MM.1S (cell line): ENCODE measurements at regions not wholly inside any gene's neighbourhood (a gene's known extent, or its start where the extent isn't known, plus 50 kb on each side); places are given as distances from the start of the nearest gene placed in this dataset.

Source experiments
- DNase-seq: peaks from one replicate; pipeline ENCODE4 v3.0.0-alpha.2; 2015
- H2AFZ ChIP-seq: fragments of 300-600 bp; sonication (generic); 2 replicates; pipeline ENCODE4 v1.6.0; 2016; ENCODE audit warnings: antibody characterized with exemption, low read length
- H3F3A ChIP-seq: fragments of 300-600 bp; sonication (generic); 2 replicates; pipeline ENCODE4 v1.6.1; 2016; ENCODE audit warnings: mild to moderate bottlenecking, antibody characterized with exemption, low read length, moderate library complexity, mixed read lengths; ENCODE audit not compliant: insufficient read depth
- H3K27ac ChIP-seq: fragments of 300-600 bp; sonication (generic); 2 replicates; pipeline ENCODE4 v1.5.1; 2016; ENCODE audit warnings: mild to moderate bottlenecking, low read length
- H3K27me3 ChIP-seq: fragments of 300-600 bp; sonication (generic); replicated peaks from 2 replicates; pipeline ENCODE4 v1.6.0; 2016; ENCODE audit warnings: low read length; ENCODE audit not compliant: insufficient read depth
- H3K36me3 ChIP-seq: fragments of 300-600 bp; sonication (generic); replicated peaks from 2 replicates; pipeline ENCODE4 v1.6.1; 2016; ENCODE audit warnings: mild to moderate bottlenecking, low read length, mixed read lengths; ENCODE audit not compliant: insufficient read depth
- H3K4me1 ChIP-seq: fragments of 300-600 bp; sonication (generic); 2 replicates; pipeline ENCODE4 v1.6.1; 2016; ENCODE audit warnings: low read length, mixed read lengths
- H3K4me2 ChIP-seq: fragments of 300-600 bp; sonication (generic); 2 replicates; pipeline ENCODE4 v1.6.0; 2016; ENCODE audit warnings: low read depth, low read length
- H3K4me3 ChIP-seq: fragments of 300-600 bp; sonication (generic); 2 replicates; pipeline ENCODE4 v1.5.1; 2016; ENCODE audit warnings: low read length, mixed read lengths
- H3K79me2 ChIP-seq: fragments of 300-600 bp; sonication (generic); 2 replicates; pipeline ENCODE4 v1.6.1; 2016; ENCODE audit warnings: mixed run types, low read length, mixed read lengths
- H3K9ac ChIP-seq: fragments of 300-600 bp; sonication (generic); 2 replicates; pipeline ENCODE4 v1.6.1; 2016; ENCODE audit warnings: low read length, mixed read lengths
- H3K9me2 ChIP-seq: fragments of 300-600 bp; sonication (generic); replicated peaks from 2 replicates; pipeline ENCODE4 v1.6.1; 2016; ENCODE audit warnings: mild to moderate bottlenecking, low read length, mixed read lengths; ENCODE audit not compliant: insufficient read depth
- H3K9me3 ChIP-seq: fragments of 300-600 bp; sonication (generic); replicated peaks from 2 replicates; pipeline ENCODE4 v1.6.1; 2016; ENCODE audit warnings: mild to moderate bottlenecking, low read length, mixed read lengths; ENCODE audit not compliant: insufficient read depth
- H4K20me1 ChIP-seq: fragments of 300-600 bp; sonication (generic); 2 replicates; pipeline ENCODE4 v1.6.1; 2016; ENCODE audit warnings: mild to moderate bottlenecking, low read length, moderate library complexity, mixed read lengths; ENCODE audit not compliant: insufficient read depth
- EZH2 ChIP-seq: fragments of 300-600 bp; sonication (generic); optimal IDR thresholded peaks from 2 replicates; pipeline ENCODE3; 2017; ENCODE audit warnings: low read depth, mild to moderate bottlenecking, antibody characterized with exemption, low read length, mixed read lengths
- EZH2phosphoT487 ChIP-seq: fragments of 300-600 bp; sonication (generic); IDR thresholded peaks from 2 replicates; pipeline ENCODE4 v1.6.1; 2018; ENCODE audit warnings: antibody characterized with exemption, low read length
- TF ChIP-seq, protein P1 (sequence below): fragments of 300-600 bp; sonication (generic); IDR thresholded peaks from 2 replicates; pipeline ENCODE4 v1.5.1; 2016; ENCODE audit warnings: antibody characterized with exemption, low read length, mixed read lengths

DNA sequence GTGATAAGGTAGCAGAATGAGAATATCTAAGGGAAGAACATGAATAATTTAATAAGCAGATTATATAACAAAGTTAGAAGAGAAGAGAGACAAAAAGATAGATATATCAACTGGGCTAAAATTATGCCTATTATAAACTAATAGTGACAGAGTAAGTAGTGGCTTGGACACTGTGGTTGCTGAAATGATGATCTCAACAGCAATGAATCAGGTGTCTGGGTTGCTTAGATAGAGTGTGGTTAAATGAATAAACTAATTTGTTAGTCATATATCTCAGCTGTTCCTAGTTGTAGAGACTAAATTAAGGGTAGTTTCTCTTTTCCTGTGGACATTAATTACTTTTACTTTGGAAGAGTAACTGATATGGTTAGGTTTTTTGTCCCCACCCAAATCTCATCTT lies 1485.4 kb upstream of the CELF4 start:
- H3K9me3 ChIP-seq, result no peaks in the 10 kb centered on the region
- no peak overlapping the region for H3K9ac ChIP-seq
- TF ChIP-seq EZH2phosphoT487 (no peak), EZH2 (no peak)
- TF ChIP-seq, protein P1, sequence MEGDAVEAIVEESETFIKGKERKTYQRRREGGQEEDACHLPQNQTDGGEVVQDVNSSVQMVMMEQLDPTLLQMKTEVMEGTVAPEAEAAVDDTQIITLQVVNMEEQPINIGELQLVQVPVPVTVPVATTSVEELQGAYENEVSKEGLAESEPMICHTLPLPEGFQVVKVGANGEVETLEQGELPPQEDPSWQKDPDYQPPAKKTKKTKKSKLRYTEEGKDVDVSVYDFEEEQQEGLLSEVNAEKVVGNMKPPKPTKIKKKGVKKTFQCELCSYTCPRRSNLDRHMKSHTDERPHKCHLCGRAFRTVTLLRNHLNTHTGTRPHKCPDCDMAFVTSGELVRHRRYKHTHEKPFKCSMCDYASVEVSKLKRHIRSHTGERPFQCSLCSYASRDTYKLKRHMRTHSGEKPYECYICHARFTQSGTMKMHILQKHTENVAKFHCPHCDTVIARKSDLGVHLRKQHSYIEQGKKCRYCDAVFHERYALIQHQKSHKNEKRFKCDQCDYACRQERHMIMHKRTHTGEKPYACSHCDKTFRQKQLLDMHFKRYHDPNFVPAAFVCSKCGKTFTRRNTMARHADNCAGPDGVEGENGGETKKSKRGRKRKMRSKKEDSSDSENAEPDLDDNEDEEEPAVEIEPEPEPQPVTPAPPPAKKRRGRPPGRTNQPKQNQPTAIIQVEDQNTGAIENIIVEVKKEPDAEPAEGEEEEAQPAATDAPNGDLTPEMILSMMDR, result no peak
- no peaks in the 10 kb centered on the region for H4K20me1 ChIP-seq
- H3K27ac ChIP-seq, result no peak overlapping the region
- H2AFZ ChIP-seq, result no peak overlapping the region
- H3K4me3 ChIP-seq, result no peak overlapping the region
- no peaks in the 10 kb centered on the region for H3F3A ChIP-seq
- no peaks in the 10 kb centered on the region for H3K27me3 ChIP-seq
- no peaks in the 10 kb centered on the region for H3K9me2 ChIP-seq
- no peak overlapping the region for H3K4me2 ChIP-seq
- no peaks in the 10 kb centered on the region for H3K79me2 ChIP-seq
- no peak for DNase-seq
- no peaks in the 10 kb centered on the region for H3K36me3 ChIP-seq
- no peaks in the 10 kb centered on the region for H3K4me1 ChIP-seq

DNA sequence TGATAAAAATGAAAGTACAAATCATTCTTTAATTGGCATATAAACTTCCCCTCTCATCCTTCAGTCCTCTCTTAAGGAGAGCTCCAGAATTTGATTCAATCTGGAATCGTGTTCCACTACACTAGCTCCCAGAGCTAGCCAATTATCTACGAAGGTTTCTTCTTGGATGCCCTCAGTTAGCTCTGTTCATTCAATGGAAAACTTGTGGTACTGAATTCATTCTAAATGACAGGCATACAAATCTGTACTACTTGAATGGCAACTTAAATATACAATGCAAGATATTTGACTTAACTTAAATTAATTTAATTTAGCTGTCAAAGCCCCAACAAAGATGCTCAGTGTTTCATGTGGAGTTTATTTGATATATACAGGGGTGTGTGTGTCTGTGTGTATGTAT lies 1474.2 kb upstream of the CELF4 start:
- H3K27me3 ChIP-seq, result no peaks in the 10 kb centered on the region
- H3F3A ChIP-seq, result no peaks in the 10 kb centered on the region
- H2AFZ ChIP-seq, result no peak overlapping the region
- no peaks in the 10 kb centered on the region for H4K20me1 ChIP-seq
- no peaks in the 10 kb centered on the region for H3K9me2 ChIP-seq
- no peak overlapping the region for H3K4me3 ChIP-seq
- H3K4me1 ChIP-seq, result no peaks in the 10 kb centered on the region
- no peak overlapping the region for H3K4me2 ChIP-seq
- no peaks in the 10 kb centered on the region for H3K36me3 ChIP-seq
- H3K9me3 ChIP-seq, result no peaks in the 10 kb centered on the region
- H3K79me2 ChIP-seq, result no peaks in the 10 kb centered on the region
- TF ChIP-seq EZH2phosphoT487 (no peak), EZH2 (no peak)
- TF ChIP-seq, protein P1, result no peak
- no peak overlapping the region for H3K9ac ChIP-seq
- no peak overlapping the region for H3K27ac ChIP-seq
- no peak for DNase-seq

DNA sequence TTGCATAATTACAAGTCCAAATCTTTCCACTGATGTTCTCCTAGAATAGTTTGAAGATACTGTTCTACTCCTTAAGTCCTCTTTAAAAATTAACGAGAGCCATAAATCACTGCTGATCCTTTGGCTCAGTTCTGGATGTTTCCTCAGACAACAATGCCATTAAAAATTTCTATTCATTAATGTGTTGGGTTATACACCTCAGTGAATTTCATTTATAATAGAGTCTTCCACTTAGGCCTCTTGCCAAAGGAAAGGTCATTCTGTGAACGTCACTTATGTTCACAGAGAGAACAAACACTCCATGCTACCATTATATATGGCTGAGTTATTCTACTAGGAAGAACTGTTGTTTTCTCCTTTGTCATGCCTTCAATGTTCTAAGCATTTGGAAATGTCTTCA lies 1472.3 kb upstream of the CELF4 start:
- Histone ChIP-seq H3K4me2 (no peak overlapping the region), H3K9me2 (no peaks in the 10 kb centered on the region), H3K9ac (no peak overlapping the region), H3K4me3 (no peak overlapping the region), H3F3A (no peaks in the 10 kb centered on the region), H3K79me2 (no peaks in the 10 kb centered on the region), H3K36me3 (no peaks in the 10 kb centered on the region), H2AFZ (no peak overlapping the region), H3K27ac (no peak overlapping the region), H3K9me3 (no peaks in the 10 kb centered on the region), H3K4me1 (no peaks in the 10 kb centered on the region), H4K20me1 (no peaks in the 10 kb centered on the region), H3K27me3 (no peaks in the 10 kb centered on the region)
- TF ChIP-seq EZH2phosphoT487 (no peak), EZH2 (no peak)
- TF ChIP-seq, protein P1, result no peak
- DNase-seq, result no peak
